Mucosa of rectum (tissue), 2 donors: ENCODE measurements at regions not wholly inside any gene's neighbourhood (a gene's known extent, or its start where the extent isn't known, plus 50 kb on each side); places are given as distances from the start of the nearest gene placed in this dataset.

Experiments
- H3K27ac ChIP-seq, 2 donors: one replicate each; pipeline ENCODE4 v1.7.0; 2013; ENCODE audit warnings: inconsistent platforms in 2 of 2, low read depth in 2 of 2, low read length in 2 of 2
- H3K27me3 ChIP-seq, 2 donors: one replicate each; pipeline ENCODE4 v1.7.0; 2013; ENCODE audit warnings: low read length in 2 of 2; ENCODE audit not compliant: control insufficient read depth in 2 of 2, insufficient read depth in 2 of 2
- H3K36me3 ChIP-seq, 2 donors: one replicate each; pipeline ENCODE4 v1.7.0; 2013; ENCODE audit warnings: low read length in 2 of 2; ENCODE audit not compliant: control insufficient read depth in 2 of 2, insufficient read depth in 2 of 2
- H3K4me1 ChIP-seq, 2 donors: one replicate each; pipeline ENCODE4 v1.7.0; 2013; ENCODE audit warnings: low read length in 2 of 2, mild to moderate bottlenecking in 1 of 2; ENCODE audit not compliant: control insufficient read depth in 2 of 2, insufficient read depth in 2 of 2
- H3K4me3 ChIP-seq, 2 donors: one replicate each; pipeline ENCODE4 v1.7.0; 2013; ENCODE audit warnings: low read length in 2 of 2
- H3K9ac ChIP-seq, 2 donors: one replicate each; pipeline ENCODE4 v1.7.0; 2013; ENCODE audit warnings: low read length in 2 of 2, low read depth in 1 of 2, mild to moderate bottlenecking in 1 of 2
- H3K9me3 ChIP-seq, 2 donors: one replicate each; pipeline ENCODE4 v1.7.0; 2013; ENCODE audit warnings: low read length in 2 of 2; ENCODE audit not compliant: control insufficient read depth in 2 of 2
- donor health status: healthy.
- donor health status: Normal muscosa, but diverticular disease.

DNA sequence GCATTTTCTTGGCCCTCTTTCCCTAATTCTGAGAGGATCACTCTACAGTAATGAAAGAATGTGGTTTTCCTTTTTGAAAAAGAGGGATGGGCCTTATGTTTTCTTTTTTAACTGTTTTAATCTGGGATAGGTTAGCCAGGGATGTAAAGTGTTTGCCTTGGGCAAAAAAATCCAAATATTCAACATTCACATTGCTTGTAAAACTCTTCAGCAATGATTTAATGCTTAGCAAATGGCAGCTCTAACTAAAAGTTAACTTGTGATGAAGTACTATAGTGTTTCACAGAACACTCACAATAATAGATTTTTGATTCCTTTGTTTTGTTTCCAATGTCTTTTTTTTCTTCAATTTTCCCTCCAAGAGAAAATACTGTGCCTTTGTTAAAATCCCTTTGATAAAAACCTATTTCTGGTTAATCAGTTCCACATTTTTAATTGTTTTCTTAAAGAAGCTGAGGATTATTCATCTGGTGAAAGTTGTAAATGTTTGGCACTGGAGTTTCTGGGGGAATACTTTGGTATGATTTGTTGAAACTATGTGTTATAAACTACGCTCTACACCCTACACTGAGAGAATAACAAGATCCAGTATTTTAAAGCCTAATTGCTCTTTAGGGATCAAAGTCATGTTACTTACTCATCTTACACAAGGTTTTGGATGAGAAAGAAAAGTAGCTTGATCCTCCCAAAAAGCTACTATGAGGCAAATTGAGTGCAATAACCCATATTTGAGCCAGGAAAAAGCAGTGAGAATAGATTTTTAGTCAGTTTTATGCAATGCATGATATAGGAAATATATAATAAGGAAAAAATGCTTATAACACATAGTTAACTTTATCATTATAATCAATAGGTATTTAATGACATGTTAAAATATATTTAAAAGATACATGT is 335.8 kb downstream of the EPHA7 start:
- Histone ChIP-seq H3K36me3 (no peaks in the 10 kb centered on the region), H3K9me3 (no peaks in the 10 kb centered on the region), H3K4me1 (no peaks in the 10 kb centered on the region), H3K27me3 (no peaks in the 10 kb centered on the region), H3K9ac (no peak overlapping the region), H3K4me3 (no peak overlapping the region), H3K27ac (no peak overlapping the region)

- Histone ChIP-seq H3K36me3 (no peaks in the 10 kb centered on the region), H3K4me3 (no peak overlapping the region), H3K9me3 (no peaks in the 10 kb centered on the region), H3K9ac (no peak overlapping the region), H3K27ac (no peak overlapping the region), H3K27me3 (no peaks in the 10 kb centered on the region), H3K4me1 (no peaks in the 10 kb centered on the region)
Measured at GRCh38 chr6:93081901-93082300, 337.5 kb downstream of the EPHA7 start.

DNA sequence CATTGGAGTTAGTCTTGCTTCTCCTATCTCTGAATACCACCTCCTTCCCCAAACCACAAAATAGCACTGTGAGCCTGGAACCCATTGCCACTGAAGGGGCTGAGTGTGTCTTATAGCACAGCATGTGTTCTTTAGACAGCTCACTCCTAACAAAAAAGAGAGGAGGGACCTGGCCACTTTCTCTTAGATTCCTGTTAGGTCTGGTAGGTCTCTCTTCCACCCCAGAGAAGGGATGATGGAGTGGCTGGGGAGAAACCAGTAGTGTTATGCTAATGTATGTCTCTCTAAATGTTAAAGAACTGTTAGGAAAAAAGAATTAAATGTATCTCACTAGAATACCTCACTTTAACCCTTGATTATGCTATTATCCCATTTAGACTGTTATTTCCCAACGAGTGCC is 340.3 kb downstream of the EPHA7 start:
- Histone ChIP-seq H3K9ac (no peak overlapping the region), H3K4me3 (no peak overlapping the region), H3K27ac (no peak overlapping the region), H3K4me1 (no peaks in the 10 kb centered on the region), H3K27me3 (no peaks in the 10 kb centered on the region), H3K9me3 (no peaks in the 10 kb centered on the region), H3K36me3 (no peaks in the 10 kb centered on the region)

- Histone ChIP-seq H3K27ac (no peak overlapping the region), H3K9me3 (no peaks in the 10 kb centered on the region), H3K4me1 (no peaks in the 10 kb centered on the region), H3K9ac (no peak overlapping the region), H3K27me3 (no peaks in the 10 kb centered on the region), H3K4me3 (no peak overlapping the region), H3K36me3 (no peaks in the 10 kb centered on the region)
Measured at GRCh38 chr6:93073811-93074210, 345.5 kb downstream of the EPHA7 start.

GRCh38 chr6:93069856-93070255 is 349.5 kb downstream of the EPHA7 start:
- H3K9me3 ChIP-seq: no peaks in the 10 kb centered on the region
- no peaks in the 10 kb centered on the region for H3K27me3 ChIP-seq
- no peak overlapping the region for H3K9ac ChIP-seq
- H3K4me1 ChIP-seq: no peaks in the 10 kb centered on the region
- H3K27ac ChIP-seq: no peak overlapping the region
- H3K4me3 ChIP-seq: no peak overlapping the region
- H3K36me3 ChIP-seq: no peaks in the 10 kb centered on the region

- no peak overlapping the region for H3K4me3 ChIP-seq
- H3K36me3 ChIP-seq: no peaks in the 10 kb centered on the region
- no peaks in the 10 kb centered on the region for H3K27me3 ChIP-seq
- H3K9ac ChIP-seq: no peak overlapping the region
- H3K4me1 ChIP-seq: no peaks in the 10 kb centered on the region
- H3K27ac ChIP-seq: no peak overlapping the region
- no peaks in the 10 kb centered on the region for H3K9me3 ChIP-seq
Measured at GRCh38 chr6:93059911-93060310, 359.4 kb downstream of the EPHA7 start.

DNA sequence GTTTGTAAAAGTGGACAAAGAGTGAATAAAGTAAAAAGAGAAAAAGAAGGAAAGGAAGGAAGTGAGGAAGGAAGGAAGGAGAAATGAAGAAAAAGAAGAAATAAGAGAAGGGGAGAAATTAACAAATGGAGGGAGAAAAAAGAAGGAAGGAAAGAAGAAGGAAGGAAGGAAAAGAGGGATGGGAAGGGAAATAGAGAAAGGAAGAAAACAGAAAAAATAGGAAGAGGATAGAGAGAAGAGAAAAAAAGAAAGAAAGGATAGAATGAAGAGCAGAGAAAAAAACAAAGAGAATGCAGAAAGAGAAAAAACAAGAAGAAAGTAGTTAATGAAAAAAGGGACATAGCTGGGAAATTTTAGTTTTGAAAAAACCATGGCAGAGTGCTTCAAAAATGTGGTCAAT is 361.8 kb downstream of the EPHA7 start:
- H3K4me1 ChIP-seq: no peaks in the 10 kb centered on the region
- no peaks in the 10 kb centered on the region for H3K36me3 ChIP-seq
- H3K27me3 ChIP-seq: no peaks in the 10 kb centered on the region
- H3K4me3 ChIP-seq: no peak overlapping the region
- H3K27ac ChIP-seq: no peak overlapping the region
- no peak overlapping the region for H3K9ac ChIP-seq
- H3K9me3 ChIP-seq: no peaks in the 10 kb centered on the region

DNA sequence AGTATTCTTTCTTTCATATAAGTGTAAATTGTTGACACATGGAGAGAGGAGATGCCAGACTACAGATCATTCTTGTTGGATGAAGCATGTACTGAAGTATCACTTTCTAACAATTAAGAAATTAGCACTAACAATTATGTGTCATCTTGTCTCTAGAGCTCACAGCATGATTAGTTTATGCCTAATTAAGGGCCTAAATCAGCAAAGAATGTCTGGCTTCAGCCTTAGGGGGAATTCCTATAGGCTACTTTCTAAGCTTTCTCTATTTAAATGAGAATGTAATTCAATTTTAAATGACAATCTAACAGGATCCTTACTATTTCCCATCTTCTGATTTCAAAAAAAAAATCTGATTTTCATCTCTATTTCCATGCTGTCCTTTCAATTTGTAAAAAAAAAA is 371.0 kb downstream of the EPHA7 start:
- Histone ChIP-seq H3K4me1 (no peaks in the 10 kb centered on the region), H3K36me3 (no peaks in the 10 kb centered on the region), H3K27me3 (no peaks in the 10 kb centered on the region), H3K4me3 (no peak overlapping the region), H3K27ac (no peak overlapping the region), H3K9ac (no peak overlapping the region), H3K9me3 (no peaks in the 10 kb centered on the region)

DNA sequence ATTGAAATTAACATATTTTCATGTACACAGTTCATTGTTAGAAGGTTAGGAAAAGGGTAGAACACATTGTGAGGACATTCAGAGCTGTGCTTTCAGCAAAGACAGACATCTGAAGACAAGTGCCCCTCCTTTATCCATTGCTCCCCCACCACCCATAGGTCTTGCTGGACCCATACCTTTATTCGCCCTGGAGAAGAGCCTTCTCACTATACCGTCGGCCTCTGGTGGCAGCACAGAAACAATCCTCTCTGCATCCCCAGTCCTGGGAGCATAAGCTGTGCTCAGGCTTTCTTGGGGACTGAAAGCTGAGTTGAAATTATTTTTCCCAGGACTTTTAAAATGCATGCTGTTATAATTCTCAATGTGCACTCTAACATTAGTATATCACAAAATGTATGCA is 372.3 kb downstream of the EPHA7 start:
- no peaks in the 10 kb centered on the region for H3K27me3 ChIP-seq
- H3K9ac ChIP-seq: no peak overlapping the region
- H3K9me3 ChIP-seq: no peaks in the 10 kb centered on the region
- H3K4me1 ChIP-seq: no peaks in the 10 kb centered on the region
- no peaks in the 10 kb centered on the region for H3K36me3 ChIP-seq
- no peak overlapping the region for H3K4me3 ChIP-seq
- no peak overlapping the region for H3K27ac ChIP-seq

DNA sequence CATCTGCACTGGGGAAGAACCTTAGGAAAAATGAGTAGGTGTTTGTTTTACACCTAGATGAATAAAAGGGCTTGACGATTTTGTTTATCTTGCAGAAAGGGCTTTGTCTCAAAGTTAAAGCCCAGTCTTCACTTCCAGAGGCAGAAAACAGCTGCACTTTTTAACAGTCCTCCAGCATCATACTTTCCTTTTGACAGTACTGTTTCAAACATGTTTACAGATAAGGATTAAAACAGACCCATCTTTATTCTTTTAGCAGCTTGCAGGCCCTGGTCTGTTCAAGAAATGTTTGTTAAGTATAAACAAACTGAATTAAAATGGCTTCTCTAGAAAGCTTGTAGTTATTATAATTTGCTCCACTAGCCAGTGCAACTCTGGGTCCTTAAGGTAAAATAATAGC is 374.2 kb downstream of the EPHA7 start:
- Histone ChIP-seq H3K36me3 (no peaks in the 10 kb centered on the region), H3K27ac (no peak overlapping the region), H3K9me3 (no peaks in the 10 kb centered on the region), H3K9ac (no peak overlapping the region), H3K27me3 (no peaks in the 10 kb centered on the region), H3K4me3 (no peak overlapping the region), H3K4me1 (no peaks in the 10 kb centered on the region)
